Right cardiac atrium (tissue), 5 donors: ENCODE measurements at regions not wholly inside any gene's neighbourhood (a gene's known extent, or its start where the extent isn't known, plus 50 kb on each side); places are given as distances from the start of the nearest gene placed in this dataset.

Experiments
- ATAC-seq, 2 donors: fragments of 200-7000 bp; cut with Tn5 transposase; one replicate each; pipeline versions ENCODE4 v1.8.0 to v1.9.1; 2020; ENCODE audit warnings: moderate library complexity in 2 of 2, mild to moderate bottlenecking in 1 of 2
- DNase-seq, 3 donors: peaks; one replicate each; pipeline ENCODE4 v3.0.0-alpha.2; 2020
- H3K27ac ChIP-seq: one replicate; pipeline ENCODE4 v1.5.1; 2013; ENCODE audit warnings: mild to moderate bottlenecking, low read length, control low read depth, moderate library complexity
- H3K27me3 ChIP-seq: one replicate; pipeline ENCODE4 v1.6.1; 2013; ENCODE audit not compliant: control insufficient read depth, insufficient read depth
- H3K4me1 ChIP-seq: one replicate; pipeline ENCODE4 v1.6.1; 2013; ENCODE audit warnings: low read length; ENCODE audit not compliant: control insufficient read depth, insufficient read depth
- H3K4me3 ChIP-seq: one replicate; pipeline ENCODE4 v1.5.1; 2013; ENCODE audit warnings: low read length, control low read depth
- H3K9me3 ChIP-seq: one replicate; pipeline ENCODE4 v1.6.1; 2013; ENCODE audit warnings: low read length; ENCODE audit not compliant: control insufficient read depth
- WGBS: extraction: QIAGEN DNeasy Blood & Tissue Kit; methylation state at CpG from one replicate; pipeline ENCODE4 v1.1.7; 2013; 5-methylcytosine and 5-hydroxymethylcytosine counted together
- intact Hi-C, 4 donors: fragments of 100-400 bp; cut with DNase I; formaldehyde crosslinking; loops; one replicate each; pipeline versions ENCODE4 v1.11.0 to v1.14.0; 2022 to 2023
- donor health status: healthy with polysubstance abuse.
- donor health status: DM: no; HTN: yes; CAD: no.
- donor health status: DM: no; HTN: no; CAD: no.
- donor health status: DM: no; HTN: yes; CAD: no; lungs with severe emphysema.
- donor health status: DM: yes; HTN: yes; CAD: no.

- 74% methylated on average over 1 of the region's 1 CpG for WGBS
- no peaks in the 10 kb centered on the region for H3K4me1 ChIP-seq
- intact Hi-C loops = no loop called here
These were observed 77.2 kb upstream of the KCNMB2 start for GRCh38 chr3:178459038-178459410.

GRCh38 chr3:178465260-178466180, 70.7 kb upstream of the KCNMB2 start:
- Histone ChIP-seq H3K9me3 (no peaks in the 10 kb centered on the region), H3K4me1 (no peaks in the 10 kb centered on the region), H3K27me3 (no peaks in the 10 kb centered on the region), H3K27ac (no peak overlapping the region), H3K4me3 (no peak overlapping the region)
- no peak for ATAC-seq
- no peak for DNase-seq
- intact Hi-C loops = no loop called here
- 76% methylated on average over 2 of the region's 2 CpGs for WGBS

More at GRCh38 chr3:178459038-178459410, 77.2 kb upstream of the KCNMB2 start:
- Histone ChIP-seq H3K27me3 (no peaks in the 10 kb centered on the region), H3K4me3 (no peak overlapping the region), H3K27ac (no peak overlapping the region), H3K9me3 (no peaks in the 10 kb centered on the region)
- DNase-seq = no peak
- no peak for ATAC-seq

GRCh38 chr3:178472941-178473340, 63.3 kb upstream of the KCNMB2 start:
- Histone ChIP-seq H3K27me3 (no peaks in the 10 kb centered on the region), H3K4me1 (no peaks in the 10 kb centered on the region), H3K27ac (no peak overlapping the region), H3K4me3 (no peak overlapping the region), H3K9me3 (no peaks in the 10 kb centered on the region)
- no peak for ATAC-seq
- DNase-seq = no peak
- intact Hi-C loops = no loop called here

- no peaks in the 10 kb centered on the region for H3K9me3 ChIP-seq
- H3K4me1 ChIP-seq = no peaks in the 10 kb centered on the region
- intact Hi-C loops = no loop called here
- no peak overlapping the region for H3K27ac ChIP-seq
- H3K27me3 ChIP-seq = no peaks in the 10 kb centered on the region
- H3K4me3 ChIP-seq = no peak overlapping the region
- 36% methylated on average over 4 of the region's 4 CpGs for WGBS
- DNase-seq (no peak), ATAC-seq (no peak)
These were observed 61.7 kb upstream of the KCNMB2 start for GRCh38 chr3:178474526-178474925.

GRCh38 chr3:178475062-178475461, 61.2 kb upstream of the KCNMB2 start:
- WGBS = 78% methylated on average over 3 of the region's 3 CpGs
- no peak for ATAC-seq
- DNase-seq = no peak
- H3K4me1 ChIP-seq = peaks cover 3% of the 10 kb centered on the region
- no peak overlapping the region for H3K27ac ChIP-seq
- intact Hi-C loops = no loop called here
- no peaks in the 10 kb centered on the region for H3K27me3 ChIP-seq
- H3K9me3 ChIP-seq = no peaks in the 10 kb centered on the region
- no peak overlapping the region for H3K4me3 ChIP-seq

GRCh38 chr3:178476886-178477285, 59.4 kb upstream of the KCNMB2 start:
- H3K9me3 ChIP-seq = no peaks in the 10 kb centered on the region
- H3K4me1 ChIP-seq = peaks cover 3% of the 10 kb centered on the region
- intact Hi-C loops = no loop called here
- ATAC-seq (no peak), DNase-seq (no peak)
- no peaks in the 10 kb centered on the region for H3K27me3 ChIP-seq
- 85% methylated on average over 2 of the region's 2 CpGs for WGBS
- no peak overlapping the region for H3K4me3 ChIP-seq
- H3K27ac ChIP-seq = no peak overlapping the region

- Histone ChIP-seq H3K4me1 (peaks cover 3% of the 10 kb centered on the region), H3K4me3 (no peak overlapping the region), H3K9me3 (no peaks in the 10 kb centered on the region), H3K27ac (no peak overlapping the region), H3K27me3 (no peaks in the 10 kb centered on the region)
- DNase-seq (no peak), ATAC-seq (peak in 1 of 2 donors; percentile 36)
- intact Hi-C loops = no loop called here
- WGBS = 24% methylated on average over 1 of the region's 1 CpG
These were observed 56.8 kb upstream of the KCNMB2 start for GRCh38 chr3:178479446-178479845.

GRCh38 chr3:178479860-178480259, 56.4 kb upstream of the KCNMB2 start:
- intact Hi-C loops = no loop called here
- DNase-seq = no peak
- WGBS = 69% methylated on average over 4 of the region's 4 CpGs

GRCh38 chr3:178480274-178480673, 56.0 kb upstream of the KCNMB2 start:
- no peaks in the 10 kb centered on the region for H3K9me3 ChIP-seq
- 90% methylated on average over 5 of the region's 5 CpGs for WGBS

More at GRCh38 chr3:178479860-178480259, 56.4 kb upstream of the KCNMB2 start:
- peaks cover 3% of the 10 kb centered on the region for H3K4me1 ChIP-seq
- H3K9me3 ChIP-seq = no peaks in the 10 kb centered on the region
- peak; percentile 38 to 39 for ATAC-seq
- H3K4me3 ChIP-seq = no peak overlapping the region
- H3K27me3 ChIP-seq = no peaks in the 10 kb centered on the region
- H3K27ac ChIP-seq = no peak overlapping the region

GRCh38 chr3:178480795-178481194, 55.4 kb upstream of the KCNMB2 start:
- H3K9me3 ChIP-seq = no peaks in the 10 kb centered on the region
- ATAC-seq = no peak
- no peaks in the 10 kb centered on the region for H3K27me3 ChIP-seq
- no peak for DNase-seq
- H3K27ac ChIP-seq = no peak overlapping the region
- H3K4me1 ChIP-seq = peaks cover 3% of the 10 kb centered on the region
- intact Hi-C loops = no loop called here
- WGBS = 85% methylated on average over 4 of the region's 4 CpGs
- H3K4me3 ChIP-seq = no peak overlapping the region

More at GRCh38 chr3:178480274-178480673, 56.0 kb upstream of the KCNMB2 start:
- DNase-seq = no peak
- H3K4me3 ChIP-seq = no peak overlapping the region
- ATAC-seq = no peak
- H3K4me1 ChIP-seq = peaks cover 3% of the 10 kb centered on the region
- intact Hi-C loops = no loop called here
- no peak overlapping the region for H3K27ac ChIP-seq
- no peaks in the 10 kb centered on the region for H3K27me3 ChIP-seq

GRCh38 chr3:178482981-178483380, 53.3 kb upstream of the KCNMB2 start:
- Histone ChIP-seq H3K27me3 (no peaks in the 10 kb centered on the region), H3K9me3 (no peaks in the 10 kb centered on the region)

More at GRCh38 chr3:178482981-178483380, 53.3 kb upstream of the KCNMB2 start:
- WGBS = 68% methylated on average over 3 of the region's 3 CpGs
- H3K4me3 ChIP-seq = no peak overlapping the region
- H3K4me1 ChIP-seq = peaks cover 3% of the 10 kb centered on the region
- H3K27ac ChIP-seq = no peak overlapping the region
- intact Hi-C loops = no loop called here
- DNase-seq (no peak), ATAC-seq (peak in 1 of 2 donors; percentile 42)
